BJ (cell line): ENCODE measurements at regions not wholly inside any gene's neighbourhood (a gene's known extent, or its start where the extent isn't known, plus 50 kb on each side); places are given as distances from the start of the nearest gene placed in this dataset.
"Not testable (repeated sequence)": the region's sequence is repeated elsewhere in the genome, so short reads cannot be mapped to it uniquely, and the experiment has no call there.

Experiments used
- CTCF ChIA-PET: fragments of 350-600 bp; formaldehyde crosslinking; extraction: SDS; loops from one replicate; lab custom pipeline; 2021; ENCODE audit warnings: antibody characterized with exemption, inconsistent platforms; lab: Yijun Ruan, JAX
- POLR2A ChIA-PET: fragments of 300-600 bp; sonication (Branson Sonifier 250); formaldehyde crosslinking; extraction: SDS; loops from one replicate; lab custom pipeline; 2021; ENCODE audit warnings: antibody characterized with exemption; lab: Charles Lee
- DNase-seq: peaks from one replicate; pipeline ENCODE4 v3.0.0-alpha.2; 2011; ENCODE audit warnings: low read depth
- H3K27me3 ChIP-seq: 2 replicates; pipeline ENCODE4 v1.6.0; 2011; ENCODE audit warnings: low read length; ENCODE audit not compliant: control insufficient read depth, insufficient read depth
- H3K36me3 ChIP-seq: 2 replicates; pipeline ENCODE4 v1.5.1; 2011; ENCODE audit warnings: low read length; ENCODE audit not compliant: control insufficient read depth, insufficient read depth
- H3K4me3 ChIP-seq: 2 replicates; pipeline ENCODE4 v1.5.1; 2011; ENCODE audit warnings: low read depth, mild to moderate bottlenecking, control low read depth, low read length
- CTCF ChIP-seq: IDR thresholded peaks from 2 replicates; pipeline ENCODE4 v1.5.1; 2011; ENCODE audit warnings: low read depth, mild to moderate bottlenecking, control low read depth, inconsistent platforms, low read length, moderate library complexity; ENCODE audit not compliant: insufficient read depth

- no peaks in the 10 kb centered on the region for H3K36me3 ChIP-seq
- POLR2A ChIA-PET: no interaction called here
- CTCF ChIA-PET: interaction anchor here (0.7 to 2.3 kb wide), 6 partner anchors 11 to 548 kb away, joined by 3 to 17 read pairs (median 4); no protein-coding TSS in a partner anchor
- no peak for DNase-seq
- no peak overlapping the region for H3K4me3 ChIP-seq
- peak; percentile 29; the same call in 1 of the 2 replicates for TF ChIP-seq CTCF
- no peaks in the 10 kb centered on the region for H3K27me3 ChIP-seq
Observed at GRCh38 chr11:7143908-7144307, 55.1 kb downstream of the RBMXL2 start.

- CTCF ChIA-PET: interaction anchor here (1.0 kb wide), 1 partner anchor 297 kb away, joined by 5 read pairs; no protein-coding TSS in a partner anchor
- POLR2A ChIA-PET: not testable (repeated sequence)
Observed at GRCh38 chr11:7150104-7150503, 61.3 kb downstream of the RBMXL2 start.

GRCh38 chr11:7154881-7155361, 66.1 kb downstream of the RBMXL2 start:
- H3K27me3 ChIP-seq: no peaks in the 10 kb centered on the region
- no peak overlapping the region for H3K4me3 ChIP-seq
- no peak for TF ChIP-seq CTCF
- ChIA-PET CTCF (interaction anchor here (1.0 kb wide), 1 partner anchor 9 kb away, joined by 4 read pairs; no protein-coding TSS in a partner anchor), POLR2A (no interaction called here)
- H3K36me3 ChIP-seq: no peaks in the 10 kb centered on the region
- DNase-seq: no peak

More at GRCh38 chr11:7150104-7150503, 61.3 kb downstream of the RBMXL2 start:
- not testable (repeated sequence) for H3K4me3 ChIP-seq, H3K27me3 ChIP-seq, DNase-seq, H3K36me3 ChIP-seq

GRCh38 chr11:7160814-7161489, 72.2 kb downstream of the RBMXL2 start:
- Histone ChIP-seq H3K4me3 (no peak overlapping the region), H3K36me3 (no peaks in the 10 kb centered on the region), H3K27me3 (no peaks in the 10 kb centered on the region)
- POLR2A ChIA-PET: no interaction called here
- no peak for DNase-seq
- no peak for TF ChIP-seq CTCF
- CTCF ChIA-PET: no interaction called here

GRCh38 chr11:7165911-7166310, 77.1 kb downstream of the RBMXL2 start:
- CTCF ChIA-PET: no interaction called here

More at GRCh38 chr11:7165911-7166310, 77.1 kb downstream of the RBMXL2 start:
- no peak for TF ChIP-seq CTCF
- no peak for DNase-seq
- Histone ChIP-seq H3K27me3 (no peaks in the 10 kb centered on the region), H3K4me3 (no peak overlapping the region), H3K36me3 (no peaks in the 10 kb centered on the region)
- POLR2A ChIA-PET: no interaction called here
